ENCODE measurements at regions not wholly inside any gene's neighbourhood (a gene's known extent, or its start where the extent isn't known, plus 50 kb on each side); places are given as distances from the start of the nearest gene placed in this dataset.
A peak's percentile ranks its signal among the peaks of the same experiment; 100 is the strongest.
"Not testable (repeated sequence)": the region's sequence is repeated elsewhere in the genome, so short reads cannot be mapped to it uniquely, and the experiment has no call there.

GRCh38 chr6:8361259-8361658, 74.1 kb downstream of the SLC35B3 start:
- no peak for DNase-seq (ENCODE audit: low read depth)

GRCh38 chr6:8352966-8353340, 82.4 kb downstream of the SLC35B3 start:
- DNase-seq (ENCODE audit: low read depth): no peak

- DNase-seq (ENCODE audit: low read depth): no peak
These were observed 82.9 kb downstream of the SLC35B3 start for GRCh38 chr6:8352335-8352965.

- no peak for DNase-seq (ENCODE audit: low read depth)
These were observed 91.7 kb downstream of the SLC35B3 start for GRCh38 chr6:8343600-8343999.

- no peak for DNase-seq (ENCODE audit: low read depth)
These were observed 93.0 kb downstream of the SLC35B3 start for GRCh38 chr6:8342241-8342819.

- no peak for DNase-seq (ENCODE audit: low read depth)
These were observed 98.2 kb downstream of the SLC35B3 start for GRCh38 chr6:8337147-8337546.

GRCh38 chr6:8336406-8337057, 98.8 kb downstream of the SLC35B3 start:
- no peak for DNase-seq (ENCODE audit: low read depth)

- no peak for DNase-seq (ENCODE audit: low read depth)
These were observed 99.4 kb downstream of the SLC35B3 start for GRCh38 chr6:8335896-8336295.

GRCh38 chr6:8335381-8335780, 100.0 kb downstream of the SLC35B3 start:
- DNase-seq (ENCODE audit: low read depth): no peak

GRCh38 chr6:8334113-8334512, 101.2 kb downstream of the SLC35B3 start:
- no peak for DNase-seq (ENCODE audit: low read depth)

- DNase-seq (ENCODE audit: low read depth): no peak
These were observed 105.8 kb downstream of the SLC35B3 start for GRCh38 chr6:8329562-8329961.

- DNase-seq (ENCODE audit: low read depth): peak; percentile 15
These were observed 109.6 kb downstream of the SLC35B3 start for GRCh38 chr6:8325743-8326142.

- DNase-seq (ENCODE audit: low read depth): no peak
These were observed 112.7 kb downstream of the SLC35B3 start for GRCh38 chr6:8322659-8323058.

GRCh38 chr6:8321671-8322404, 113.5 kb downstream of the SLC35B3 start:
- no peak for DNase-seq (ENCODE audit: low read depth)

- DNase-seq (ENCODE audit: low read depth): no peak
These were observed 120.2 kb downstream of the SLC35B3 start for GRCh38 chr6:8315154-8315553.

- no peak for DNase-seq (ENCODE audit: low read depth)
These were observed 133.8 kb downstream of the SLC35B3 start for GRCh38 chr6:8301502-8301901.

GRCh38 chr6:8299034-8299433, 136.3 kb downstream of the SLC35B3 start:
- DNase-seq (ENCODE audit: low read depth): no peak

GRCh38 chr6:8282946-8283345, 152.4 kb downstream of the SLC35B3 start:
- DNase-seq (ENCODE audit: low read depth): not testable (repeated sequence)

GRCh38 chr6:8282380-8282779, 153.0 kb downstream of the SLC35B3 start:
- no peak for DNase-seq (ENCODE audit: low read depth)

GRCh38 chr6:8279041-8279805, 156.1 kb downstream of the SLC35B3 start:
- no peak for DNase-seq (ENCODE audit: low read depth)

- DNase-seq (ENCODE audit: low read depth): no peak
These were observed 156.8 kb downstream of the SLC35B3 start for GRCh38 chr6:8278562-8278961.

GRCh38 chr6:8277769-8278168, 157.6 kb downstream of the SLC35B3 start:
- DNase-seq (ENCODE audit: low read depth): no peak
